Tibial artery (tissue), 4 donors: ENCODE measurements at regions not wholly inside any gene's neighbourhood (a gene's known extent, or its start where the extent isn't known, plus 50 kb on each side); places are given as distances from the start of the nearest gene placed in this dataset.

Experiments
- DNase-seq, 2 donors: peaks; one replicate each; pipeline ENCODE4 v3.0.0-alpha.2; 2019
- H3K27ac ChIP-seq, 2 donors: fragments of 200-600 bp; sonication (generic) in 1 of 2; 1 replicate in 1 of 2; 2 replicates in 1 of 2; pipeline ENCODE4 v1.5.1; 2018 to 2019; ENCODE audit warnings: mild to moderate bottlenecking in 1 of 2
- H3K27me3 ChIP-seq, 2 donors: fragments of 200-600 bp; sonication (generic) in 1 of 2; one replicate each; pipeline versions ENCODE4 v1.5.1 to v1.6.0; 2016 to 2019
- H3K36me3 ChIP-seq, 3 donors: fragments of 200-600 bp; sonication (generic) in 2 of 3; one replicate each; pipeline ENCODE4 v1.5.1; 2016 to 2019; ENCODE audit warnings: mild to moderate bottlenecking in 2 of 3
- H3K4me1 ChIP-seq, 4 donors: fragments of 200-600 bp; sonication (generic) in 2 of 4; 1 replicate in 3 of 4; 2 replicates in 1 of 4; pipeline ENCODE4 v1.5.1; 2016 to 2019
- H3K4me3 ChIP-seq, 2 donors: fragments of 200-600 bp; sonication (generic) in 1 of 2; 1 replicate in 1 of 2; 2 replicates in 1 of 2; pipeline ENCODE4 v1.5.1; 2018 to 2019; ENCODE audit warnings: mild to moderate bottlenecking in 2 of 2
- H3K9me3 ChIP-seq, 3 donors: fragments of 200-600 bp; sonication (generic) in 1 of 3; one replicate each; pipeline ENCODE4 v1.5.1; 2016 to 2019
- intact Hi-C: fragments of 100-400 bp; cut with DNase I; formaldehyde crosslinking; loops from one replicate; pipeline ENCODE4 v1.15.0; 2023; ENCODE audit warnings: low total_unique reads
- TF ChIP-seq, protein P1 (sequence below), 2 experiments: fragments of 200-600 bp in 1 of 2; fragments of 450-650 bp in 1 of 2; IDR thresholded peaks; one replicate each; pipeline ENCODE4 v1.5.1; 2017 to 2019; ENCODE audit warnings: antibody characterized with exemption in 2 of 2, mild to moderate bottlenecking in 1 of 2, moderate library complexity in 1 of 2

DNA sequence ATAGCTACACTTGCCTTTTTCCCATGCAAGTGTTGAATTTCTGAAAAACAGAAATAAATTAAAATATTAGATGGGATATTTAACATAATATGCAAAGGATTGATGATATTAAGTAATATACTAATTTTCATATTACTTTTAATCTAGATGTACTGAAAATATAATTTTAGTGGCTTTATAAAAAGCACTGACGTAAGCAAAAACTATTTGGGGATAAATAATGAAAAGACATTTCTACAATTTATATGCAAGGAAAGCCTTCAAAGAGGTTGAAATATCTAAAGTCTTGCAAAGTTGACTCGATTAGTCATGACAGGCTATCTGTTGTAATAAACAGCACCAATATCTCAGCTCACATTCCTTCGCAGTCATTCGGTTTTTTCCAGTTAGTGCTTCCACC lies 94.9 kb upstream of the ABCB5 start:
- intact Hi-C loops, result no loop called here

DNA sequence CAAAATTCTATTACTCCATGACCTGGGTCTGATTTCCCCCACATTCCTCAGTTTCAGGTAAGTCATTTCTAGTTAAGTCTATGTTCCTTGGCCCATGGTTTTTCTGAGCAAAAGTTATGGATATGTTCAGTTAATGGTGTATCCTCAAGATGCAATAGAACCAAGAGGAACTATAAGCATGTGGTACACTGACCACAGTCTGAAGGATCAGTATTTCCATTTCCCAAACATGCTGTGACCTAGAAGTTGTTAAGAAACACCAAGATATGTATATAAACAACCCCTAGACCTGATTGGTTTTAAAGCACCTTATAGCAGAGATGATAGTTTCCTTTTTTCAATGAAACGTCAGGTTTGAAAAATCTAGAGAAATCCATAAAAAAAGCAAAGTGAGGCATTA lies 94.2 kb upstream of the ABCB5 start:
- no peaks in the 10 kb centered on the region for H3K4me1 ChIP-seq
- H3K27me3 ChIP-seq, result no peaks in the 10 kb centered on the region
- TF ChIP-seq, protein P1, sequence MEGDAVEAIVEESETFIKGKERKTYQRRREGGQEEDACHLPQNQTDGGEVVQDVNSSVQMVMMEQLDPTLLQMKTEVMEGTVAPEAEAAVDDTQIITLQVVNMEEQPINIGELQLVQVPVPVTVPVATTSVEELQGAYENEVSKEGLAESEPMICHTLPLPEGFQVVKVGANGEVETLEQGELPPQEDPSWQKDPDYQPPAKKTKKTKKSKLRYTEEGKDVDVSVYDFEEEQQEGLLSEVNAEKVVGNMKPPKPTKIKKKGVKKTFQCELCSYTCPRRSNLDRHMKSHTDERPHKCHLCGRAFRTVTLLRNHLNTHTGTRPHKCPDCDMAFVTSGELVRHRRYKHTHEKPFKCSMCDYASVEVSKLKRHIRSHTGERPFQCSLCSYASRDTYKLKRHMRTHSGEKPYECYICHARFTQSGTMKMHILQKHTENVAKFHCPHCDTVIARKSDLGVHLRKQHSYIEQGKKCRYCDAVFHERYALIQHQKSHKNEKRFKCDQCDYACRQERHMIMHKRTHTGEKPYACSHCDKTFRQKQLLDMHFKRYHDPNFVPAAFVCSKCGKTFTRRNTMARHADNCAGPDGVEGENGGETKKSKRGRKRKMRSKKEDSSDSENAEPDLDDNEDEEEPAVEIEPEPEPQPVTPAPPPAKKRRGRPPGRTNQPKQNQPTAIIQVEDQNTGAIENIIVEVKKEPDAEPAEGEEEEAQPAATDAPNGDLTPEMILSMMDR (IDR thresholded peaks at IDR 0.05), result no peak
- H3K4me3 ChIP-seq, result no peak overlapping the region
- no peaks in the 10 kb centered on the region for H3K9me3 ChIP-seq
- no peaks in the 10 kb centered on the region for H3K36me3 ChIP-seq
- DNase-seq, result no peak
- intact Hi-C loops, result no loop called here
- H3K27ac ChIP-seq, result no peak overlapping the region

More for the DNA sequence above, 94.9 kb upstream of the ABCB5 start:
- Histone ChIP-seq H3K27ac (no peak overlapping the region), H3K4me1 (no peaks in the 10 kb centered on the region), H3K36me3 (no peaks in the 10 kb centered on the region), H3K4me3 (no peak overlapping the region), H3K9me3 (no peaks in the 10 kb centered on the region), H3K27me3 (no peaks in the 10 kb centered on the region)
- DNase-seq, result no peak
- TF ChIP-seq, protein P1 (IDR thresholded peaks at IDR 0.05), result no peak

DNA sequence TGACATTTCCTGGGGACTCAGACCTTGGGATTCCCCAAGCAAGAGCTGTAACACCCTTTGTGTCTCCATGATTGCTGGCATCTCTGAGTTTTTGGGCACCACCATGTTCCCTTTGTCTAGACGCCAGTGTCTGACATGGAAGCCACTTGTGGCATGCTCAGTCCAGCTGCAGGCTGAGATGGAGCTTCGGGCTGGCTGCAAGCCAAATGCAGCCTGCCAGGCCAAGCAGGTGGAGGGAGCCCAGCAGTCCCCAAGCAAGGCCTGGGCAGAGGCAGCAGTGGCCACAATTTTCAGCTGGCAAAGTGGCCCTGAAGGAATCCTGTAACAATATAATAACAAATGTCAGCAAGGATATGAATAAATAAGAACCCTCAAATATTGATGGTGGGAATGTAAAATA lies 86.2 kb upstream of the ABCB5 start:
- no peaks in the 10 kb centered on the region for H3K4me1 ChIP-seq
- intact Hi-C loops, result no loop called here
- H3K36me3 ChIP-seq, result no peaks in the 10 kb centered on the region
- H3K4me3 ChIP-seq, result no peak overlapping the region
- no peak for DNase-seq
- H3K9me3 ChIP-seq, result no peaks in the 10 kb centered on the region
- H3K27ac ChIP-seq, result no peak overlapping the region
- no peaks in the 10 kb centered on the region for H3K27me3 ChIP-seq
- TF ChIP-seq, protein P1 (IDR thresholded peaks at IDR 0.05), result no peak

DNA sequence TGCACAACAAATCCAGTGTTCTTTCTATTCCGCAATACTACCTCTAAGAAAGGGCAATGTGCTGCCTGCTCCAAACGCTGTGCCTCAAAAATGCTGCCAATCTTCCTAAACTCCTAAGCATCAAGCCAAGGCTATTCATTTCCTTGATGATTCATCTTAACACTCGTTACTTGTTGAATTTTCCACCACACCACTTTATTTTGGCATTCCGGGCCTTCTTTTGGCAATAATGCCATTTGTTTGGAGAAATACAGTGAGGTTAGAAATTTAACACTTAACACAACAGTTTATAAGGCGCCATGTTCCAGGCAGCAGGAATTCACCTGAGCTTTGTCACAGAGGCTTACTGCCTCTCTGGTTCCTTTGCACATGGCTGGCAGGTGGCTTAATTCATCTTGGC lies 82.6 kb upstream of the ABCB5 start:
- Histone ChIP-seq H3K9me3 (no peaks in the 10 kb centered on the region), H3K4me1 (no peaks in the 10 kb centered on the region), H3K36me3 (no peaks in the 10 kb centered on the region), H3K4me3 (no peak overlapping the region), H3K27me3 (no peaks in the 10 kb centered on the region), H3K27ac (no peak overlapping the region)
- TF ChIP-seq, protein P1 (IDR thresholded peaks at IDR 0.05), result no peak
- intact Hi-C loops, result no loop called here
- DNase-seq, result no peak

DNA sequence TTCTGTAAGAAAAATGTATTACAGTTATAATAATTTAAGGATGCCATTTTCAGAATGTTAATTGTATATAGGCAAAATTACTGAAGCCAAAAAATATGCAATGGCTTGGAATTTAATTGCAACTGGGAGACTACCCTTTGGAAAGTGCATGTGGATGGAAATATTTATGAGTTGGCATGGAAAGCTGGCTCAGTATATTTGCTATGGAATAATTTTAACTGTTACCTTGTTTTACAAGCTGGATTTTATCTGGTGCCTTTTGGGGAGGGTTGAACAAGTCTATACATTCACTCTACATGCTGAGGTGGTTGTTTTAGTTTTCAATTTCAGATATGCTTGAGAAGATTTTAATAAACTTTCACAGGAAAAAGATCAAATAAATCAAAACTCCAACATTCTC lies 80.9 kb upstream of the ABCB5 start:
- no peaks in the 10 kb centered on the region for H3K9me3 ChIP-seq
- H3K36me3 ChIP-seq, result no peaks in the 10 kb centered on the region
- TF ChIP-seq, protein P1 (IDR thresholded peaks at IDR 0.05), result no peak
- DNase-seq, result no peak
- no peaks in the 10 kb centered on the region for H3K4me1 ChIP-seq
- no peak overlapping the region for H3K4me3 ChIP-seq
- H3K27ac ChIP-seq, result no peak overlapping the region
- H3K27me3 ChIP-seq, result no peaks in the 10 kb centered on the region
- intact Hi-C loops, result no loop called here

DNA sequence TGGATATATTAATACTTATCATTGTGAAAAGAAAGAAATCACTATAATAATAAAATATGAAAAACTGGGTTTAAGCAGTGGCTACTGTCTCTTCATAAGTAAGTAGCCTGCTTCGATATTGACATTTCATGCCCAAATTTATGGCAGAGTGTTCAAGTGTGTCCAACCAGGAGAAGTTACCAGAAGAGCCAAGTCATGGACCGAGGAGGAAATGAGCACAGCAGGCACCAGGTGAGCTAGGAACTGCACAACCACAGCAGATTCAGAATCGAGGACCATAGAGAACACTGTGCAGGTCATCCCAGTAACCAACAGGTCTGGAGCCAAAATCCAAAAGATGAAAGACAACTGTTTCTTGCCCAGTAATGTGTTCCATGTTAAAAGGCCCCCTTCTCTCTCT lies 79.9 kb upstream of the ABCB5 start:
- intact Hi-C loops, result no loop called here
- H3K27me3 ChIP-seq, result no peaks in the 10 kb centered on the region
- H3K4me3 ChIP-seq, result no peak overlapping the region
- H3K36me3 ChIP-seq, result no peaks in the 10 kb centered on the region
- no peak overlapping the region for H3K27ac ChIP-seq
- H3K4me1 ChIP-seq, result no peaks in the 10 kb centered on the region
- DNase-seq, result no peak
- H3K9me3 ChIP-seq, result no peaks in the 10 kb centered on the region
- TF ChIP-seq, protein P1 (IDR thresholded peaks at IDR 0.05), result no peak
